ENCODE measurements at regions not wholly inside any gene's neighbourhood (a gene's known extent, or its start where the extent isn't known, plus 50 kb on each side); places are given as distances from the start of the nearest gene placed in this dataset.

GRCh38 chr15:39127925-39128617, 452.8 kb upstream of the THBS1 start:
- peak; percentile 98 for DNase-seq (ENCODE audit: low spot score)
- in situ Hi-C loops (cut with HindIII; ENCODE audit: extremely low pct_ligation_motif_present, low pct_unique_long_range_greater_than_20kb) (loop anchor here (10.0 kb wide), 2 partner anchors 147 to 457 kb away; partner anchors contain the start of gene THBS1), intact Hi-C loops (cut with micrococcal nuclease; ENCODE audit: unreplicated experiment) (loop anchor here (1.0 to 10.0 kb wide), 7 partner anchors 44 to 453 kb away; partner anchors contain the start of gene THBS1)
- FAIRE-seq: peak; percentile 97
- Histone ChIP-seq H3K4me2 (ENCODE audit: low read depth, low read length) (peak overlapping the region; percentile 66), H3K79me2 (ENCODE audit: insufficient read depth, low read length) (no peaks in the 10 kb centered on the region), H2AFZ (ENCODE audit: low read length) (peak overlapping the region; percentile 48), H3K27ac (ENCODE audit: extremely low read length, insufficient read depth, low read length) (peak overlapping the region; percentile 79), H4K20me1 (ENCODE audit: insufficient read depth, low read length) (no peaks in the 10 kb centered on the region), H3K4me3 (replicated peaks in 1 of 3; ENCODE audit: insufficient read depth in 1 of 3, low read depth in 2 of 3, low read length in 3 of 3) (peak overlapping the region in 2 of 3 experiments; percentile 1 to 24; a peak in 1 of 6 replicates), H3K9ac (ENCODE audit: insufficient read depth, low read depth, low read length) (peak overlapping the region; percentile 53), H3K9me3 (ENCODE audit: low read length) (no peaks in the 10 kb centered on the region), H3K27me3 (ENCODE audit: control insufficient read depth in 1 of 2, insufficient read depth in 2 of 2, low read length in 2 of 2) (no peaks in the 10 kb centered on the region), H3K4me1 (ENCODE audit: insufficient read depth, low read length) (peaks cover 59% of the 10 kb centered on the region), H3K36me3 (replicated peaks in 1 of 2; ENCODE audit: control insufficient read depth in 1 of 2, insufficient read depth in 2 of 2, low read length in 2 of 2) (no peaks in the 10 kb centered on the region)
- TSS peak; percentile 95 for BruUV-seq (replicated peaks)
- ATAC-seq: peak; percentile 99
- ChIA-PET CTCF (ENCODE audit: low intra/inter-chr PET ratio, low total read pairs) (no interaction called here), POLR2A (interaction anchor here (0.6 to 2.2 kb wide), 7 partner anchors 13 to 874 kb away, joined by 3 to 11 read pairs (median 4); partner anchors contain the start of gene THBS1)
- 6% methylated on average over 2 of the region's 2 CpGs for WGBS (ENCODE audit: low lambda C conversion rate)
- TF ChIP-seq SMARCC2 (IDR thresholded peaks at IDR 0.05): 0 out of 2 replicates have a peak, but pooled peaks have one; percentile 16
- TF ChIP-seq, protein P1, sequence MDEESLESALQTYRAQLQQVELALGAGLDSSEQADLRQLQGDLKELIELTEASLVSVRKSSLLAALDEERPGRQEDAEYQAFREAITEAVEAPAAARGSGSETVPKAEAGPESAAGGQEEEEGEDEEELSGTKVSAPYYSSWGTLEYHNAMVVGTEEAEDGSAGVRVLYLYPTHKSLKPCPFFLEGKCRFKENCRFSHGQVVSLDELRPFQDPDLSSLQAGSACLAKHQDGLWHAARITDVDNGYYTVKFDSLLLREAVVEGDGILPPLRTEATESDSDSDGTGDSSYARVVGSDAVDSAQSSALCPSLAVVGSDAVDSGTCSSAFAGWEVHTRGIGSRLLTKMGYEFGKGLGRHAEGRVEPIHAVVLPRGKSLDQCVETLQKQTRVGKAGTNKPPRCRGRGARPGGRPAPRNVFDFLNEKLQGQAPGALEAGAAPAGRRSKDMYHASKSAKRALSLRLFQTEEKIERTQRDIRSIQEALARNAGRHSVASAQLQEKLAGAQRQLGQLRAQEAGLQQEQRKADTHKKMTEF (CRISPR knock-in tag; IDR thresholded peaks at IDR 0.05): peak; percentile 69
- peak; percentile 99 for TF ChIP-seq JUND (CRISPR knock-in tag; IDR thresholded peaks at IDR 0.05)
- TF ChIP-seq ZSCAN29 (CRISPR knock-in tag; conservative IDR thresholded peaks at IDR 0.05): 0 out of 2 replicates have a peak, but pooled peaks have one; percentile 36
- TF ChIP-seq FOXC1 (CRISPR knock-in tag; IDR thresholded peaks at IDR 0.05; ENCODE audit: borderline replicate concordance): no peak
- no peak for TF ChIP-seq ZNF367 (CRISPR knock-in tag; IDR thresholded peaks at IDR 0.05; ENCODE audit: borderline replicate concordance)
- TF ChIP-seq MIER2 (CRISPR knock-in tag; IDR thresholded peaks at IDR 0.05): peak; percentile 37; the same call in 1 of the 2 replicates
- peak; percentile 87; the same call in 1 of the 2 replicates for TF ChIP-seq ZNF614 (CRISPR knock-in tag; IDR thresholded peaks at IDR 0.05; ENCODE audit: borderline replicate concordance)
- TF ChIP-seq CREM (IDR thresholded peaks at IDR 0.05): peak; percentile 37; the same call in 1 of the 2 replicates
- TF ChIP-seq CREM (CRISPR knock-in tag; IDR thresholded peaks at IDR 0.05): no peak
- peak; percentile 97 for TF ChIP-seq ZKSCAN8 (CRISPR knock-in tag; IDR thresholded peaks at IDR 0.05; ENCODE audit: borderline replicate concordance)
- TF ChIP-seq AHDC1 (CRISPR knock-in tag; IDR thresholded peaks at IDR 0.05; ENCODE audit: borderline replicate concordance): peak; percentile 83; the same call in 1 of the 2 replicates
- peak; percentile 76; the same call in 1 of the 2 replicates for TF ChIP-seq SOX5 (CRISPR knock-in tag; IDR thresholded peaks at IDR 0.05; ENCODE audit: borderline replicate concordance)
- peak; percentile 97 for TF ChIP-seq MAFF (IDR thresholded peaks at IDR 0.05; ENCODE audit: low read depth, low read length)
- no peak for TF ChIP-seq MED13 (CRISPR knock-in tag; IDR thresholded peaks at IDR 0.05)
- peak; percentile 29; the same call in 1 of the 2 replicates for TF ChIP-seq NFIC (IDR thresholded peaks at IDR 0.05; ENCODE audit: low read length)
- TF ChIP-seq MIER3 (CRISPR knock-in tag; IDR thresholded peaks at IDR 0.05; ENCODE audit: borderline replicate concordance): peak; percentile 72
